ENCODE measurements at regions not wholly inside any gene's neighbourhood (a gene's known extent, or its start where the extent isn't known, plus 50 kb on each side); places are given as distances from the start of the nearest gene placed in this dataset.

DNA sequence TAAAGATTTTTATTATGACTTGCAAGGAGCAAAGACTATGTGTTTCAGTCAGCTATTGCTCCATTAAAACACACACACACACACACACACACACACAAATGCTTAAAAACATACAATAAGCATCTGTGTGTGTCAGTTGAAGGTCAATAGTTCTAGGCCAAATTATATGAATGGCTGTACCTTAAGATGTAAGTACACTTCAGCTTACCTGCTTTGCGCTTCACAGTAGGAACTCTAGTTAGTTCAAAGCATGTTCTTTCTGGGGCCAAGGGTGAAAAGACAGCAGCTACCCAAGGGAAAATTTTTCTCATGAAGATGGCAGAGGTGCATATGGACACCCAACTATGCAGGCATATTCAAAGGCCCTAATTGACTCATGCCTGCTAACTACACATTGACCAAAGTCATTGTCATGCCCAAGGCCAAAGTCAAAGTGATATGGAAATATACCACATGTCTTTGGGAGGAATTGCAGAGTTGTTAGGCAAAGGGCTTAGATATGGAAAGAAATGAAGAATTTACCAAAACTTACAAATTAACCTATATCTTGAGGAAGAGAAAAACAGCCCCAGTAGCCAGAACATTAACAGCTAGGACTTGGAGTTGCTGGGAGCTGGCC is 61.9 kb upstream of the BTN3A2 start:
- Histone ChIP-seq H3K4me2 (ENCODE audit: low read length) (no peak overlapping the region), H3F3A (ENCODE audit: insufficient read depth, low read length, poor library complexity, severe bottlenecking) (no peaks in the 10 kb centered on the region), H3K36me3 (ENCODE audit: insufficient read depth, low read length) (no peaks in the 10 kb centered on the region), H4K20me1 (ENCODE audit: insufficient read depth) (no peaks in the 10 kb centered on the region), H3K9ac (ENCODE audit: low read length) (no peak overlapping the region), H3K4me3 (ENCODE audit: low read length) (no peak overlapping the region), H3K79me2 (replicated peaks; ENCODE audit: insufficient read depth, low read length) (no peaks in the 10 kb centered on the region), H2AFZ (ENCODE audit: low read depth, low read length) (no peak overlapping the region), H3K9me2 (ENCODE audit: insufficient read depth, low read length) (no peaks in the 10 kb centered on the region), H3K27ac (ENCODE audit: low read length) (no peak overlapping the region), H3K27me3 (ENCODE audit: insufficient read depth, low read depth, low read length) (no peaks in the 10 kb centered on the region), H3K9me3 (ENCODE audit: low read length) (no peaks in the 10 kb centered on the region)
- TF ChIP-seq, protein P1, sequence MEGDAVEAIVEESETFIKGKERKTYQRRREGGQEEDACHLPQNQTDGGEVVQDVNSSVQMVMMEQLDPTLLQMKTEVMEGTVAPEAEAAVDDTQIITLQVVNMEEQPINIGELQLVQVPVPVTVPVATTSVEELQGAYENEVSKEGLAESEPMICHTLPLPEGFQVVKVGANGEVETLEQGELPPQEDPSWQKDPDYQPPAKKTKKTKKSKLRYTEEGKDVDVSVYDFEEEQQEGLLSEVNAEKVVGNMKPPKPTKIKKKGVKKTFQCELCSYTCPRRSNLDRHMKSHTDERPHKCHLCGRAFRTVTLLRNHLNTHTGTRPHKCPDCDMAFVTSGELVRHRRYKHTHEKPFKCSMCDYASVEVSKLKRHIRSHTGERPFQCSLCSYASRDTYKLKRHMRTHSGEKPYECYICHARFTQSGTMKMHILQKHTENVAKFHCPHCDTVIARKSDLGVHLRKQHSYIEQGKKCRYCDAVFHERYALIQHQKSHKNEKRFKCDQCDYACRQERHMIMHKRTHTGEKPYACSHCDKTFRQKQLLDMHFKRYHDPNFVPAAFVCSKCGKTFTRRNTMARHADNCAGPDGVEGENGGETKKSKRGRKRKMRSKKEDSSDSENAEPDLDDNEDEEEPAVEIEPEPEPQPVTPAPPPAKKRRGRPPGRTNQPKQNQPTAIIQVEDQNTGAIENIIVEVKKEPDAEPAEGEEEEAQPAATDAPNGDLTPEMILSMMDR (IDR thresholded peaks at IDR 0.05; ENCODE audit: poor library complexity, severe bottlenecking), result no peak
- TF ChIP-seq POLR2AphosphoS5 (IDR thresholded peaks at IDR 0.05) (no peak), TAF1 (IDR thresholded peaks at IDR 0.05; ENCODE audit: low read depth) (no peak), REST (IDR thresholded peaks at IDR 0.05; ENCODE audit: borderline replicate concordance) (no peak), EZH2 (IDR thresholded peaks at IDR 0.05; ENCODE audit: borderline replicate concordance, insufficient read depth, low read length, poor library complexity, severe bottlenecking) (no peak), SMC3 (conservative IDR thresholded peaks at IDR 0.05; ENCODE audit: poor library complexity) (no peak), MXI1 (conservative IDR thresholded peaks at IDR 0.05; ENCODE audit: poor library complexity, severe bottlenecking) (no peak), EP300 (conservative IDR thresholded peaks at IDR 0.05; ENCODE audit: poor library complexity, severe bottlenecking) (no peak), RAD21 (conservative IDR thresholded peaks at IDR 0.05) (no peak)

- H3K36me3 ChIP-seq (ENCODE audit: insufficient read depth, low read length), result no peaks in the 10 kb centered on the region
- H3K9ac ChIP-seq (ENCODE audit: low read length), result no peak overlapping the region
- no peak overlapping the region for H2AFZ ChIP-seq (ENCODE audit: low read depth, low read length)
- no peak overlapping the region for H3K27ac ChIP-seq (ENCODE audit: low read length)
- no peak for TF ChIP-seq REST (IDR thresholded peaks at IDR 0.05; ENCODE audit: borderline replicate concordance)
- TF ChIP-seq MXI1 (conservative IDR thresholded peaks at IDR 0.05; ENCODE audit: poor library complexity, severe bottlenecking), result no peak
- no peak for TF ChIP-seq EZH2 (IDR thresholded peaks at IDR 0.05; ENCODE audit: borderline replicate concordance, insufficient read depth, low read length, poor library complexity, severe bottlenecking)
- TF ChIP-seq, protein P1 (IDR thresholded peaks at IDR 0.05; ENCODE audit: poor library complexity, severe bottlenecking), result no peak
- TF ChIP-seq POLR2AphosphoS5 (IDR thresholded peaks at IDR 0.05), result no peak
- TF ChIP-seq TAF1 (IDR thresholded peaks at IDR 0.05; ENCODE audit: low read depth), result no peak
- TF ChIP-seq SMC3 (conservative IDR thresholded peaks at IDR 0.05; ENCODE audit: poor library complexity), result no peak
- no peak for TF ChIP-seq RAD21 (conservative IDR thresholded peaks at IDR 0.05)
- TF ChIP-seq EP300 (conservative IDR thresholded peaks at IDR 0.05; ENCODE audit: poor library complexity, severe bottlenecking), result no peak
- no peaks in the 10 kb centered on the region for H3F3A ChIP-seq (ENCODE audit: insufficient read depth, low read length, poor library complexity, severe bottlenecking)
- no peaks in the 10 kb centered on the region for H3K9me2 ChIP-seq (ENCODE audit: insufficient read depth, low read length)
- no peaks in the 10 kb centered on the region for H3K9me3 ChIP-seq (ENCODE audit: low read length)
- no peaks in the 10 kb centered on the region for H3K79me2 ChIP-seq (replicated peaks; ENCODE audit: insufficient read depth, low read length)
- H3K27me3 ChIP-seq (ENCODE audit: insufficient read depth, low read depth, low read length), result no peaks in the 10 kb centered on the region
- no peaks in the 10 kb centered on the region for H4K20me1 ChIP-seq (ENCODE audit: insufficient read depth)
- H3K4me2 ChIP-seq (ENCODE audit: low read length), result no peak overlapping the region
- no peak overlapping the region for H3K4me3 ChIP-seq (ENCODE audit: low read length)
Observed at GRCh38 chr6:26304213-26304796, 60.7 kb upstream of the BTN3A2 start.
